ENCODE measurements at regions not wholly inside any gene's neighbourhood (a gene's known extent, or its start where the extent isn't known, plus 50 kb on each side); places are given as distances from the start of the nearest gene placed in this dataset.

GRCh38 chr5:107184066-107184465, 486.7 kb downstream of the EFNA5 start:
- H3K4me3 Mint-ChIP-seq = no peak overlapping the region
- no peak overlapping the region for H2AK5ac ChIP-seq (ENCODE audit: insufficient read length, low read length)
- no peaks in the 10 kb centered on the region; a peak in 1 of 7 replicates for H3K36me3 Mint-ChIP-seq (ENCODE audit: insufficient read depth in 1 of 3, low read depth in 3 of 3)
- no peak overlapping the region for H3T11ph ChIP-seq (ENCODE audit: low read length)
- no peaks in the 10 kb centered on the region for H3K79me1 ChIP-seq (ENCODE audit: insufficient read depth, low read depth, low read length, poor library complexity, severe bottlenecking)
- H4K91ac ChIP-seq (ENCODE audit: insufficient read length, low read depth, low read length) = no peak overlapping the region
- no peak overlapping the region for H4K8ac ChIP-seq (replicated peaks; ENCODE audit: insufficient read length, low read depth, low read length)
- no peak overlapping the region for H4K5ac ChIP-seq (ENCODE audit: insufficient read length, low read depth, low read length)
- H3K56ac ChIP-seq (ENCODE audit: insufficient read length, low read depth, low read length) = no peak overlapping the region
- H3K4me2 ChIP-seq (ENCODE audit: insufficient read depth, insufficient read length, low read length) = no peak overlapping the region
- no peak overlapping the region for H2AFZ ChIP-seq (ENCODE audit: low read length)
- no peak overlapping the region for H3K18ac ChIP-seq (ENCODE audit: insufficient read length, low read depth, low read length)
- H3K27ac ChIP-seq (ENCODE audit: insufficient read length, low read depth, low read length) = no peak overlapping the region
- H3K27ac Mint-ChIP-seq = no peak overlapping the region
- H3K23ac ChIP-seq (ENCODE audit: insufficient read length, low read depth, low read length) = no peak overlapping the region
- H3K27me3 Mint-ChIP-seq (ENCODE audit: low read depth) = no peaks in the 10 kb centered on the region
- no peak for TF ChIP-seq CTCF (conservative IDR thresholded peaks at IDR 0.05)
- no peaks in the 10 kb centered on the region for H3K9me3 ChIP-seq (ENCODE audit: control insufficient read depth, low read depth, low read length)
- no peak overlapping the region for H2BK5ac ChIP-seq (ENCODE audit: insufficient read length, low read length)
- no peak overlapping the region for H3K9ac ChIP-seq (ENCODE audit: extremely low read depth, insufficient read length, low read length)
- H3K4ac ChIP-seq (ENCODE audit: low read depth, low read length) = no peak overlapping the region
- no peaks in the 10 kb centered on the region for H4K20me1 ChIP-seq (ENCODE audit: control insufficient read depth, insufficient read depth, insufficient read length)
- H3K27me3 ChIP-seq (ENCODE audit: insufficient read depth, low read length) = no peaks in the 10 kb centered on the region
- no peak for DNase-seq
- WGBS (ENCODE audit: extremely low coverage, insufficient read length, low lambda C conversion rate) = no CpG with 5 or more reads among the region's 2 CpGs
- no peak overlapping the region for H2BK15ac ChIP-seq (ENCODE audit: low read depth, low read length)
- H2BK120ac ChIP-seq (ENCODE audit: low read depth, low read length, poor library complexity, severe bottlenecking) = no peak overlapping the region
- H3K9me3 Mint-ChIP-seq = peaks cover 0 to 5% of the 10 kb centered on the region in 2 experiments; a peak in 3 of 5 replicates
- no peak overlapping the region for H2BK20ac ChIP-seq (ENCODE audit: low read depth, low read length, poor library complexity, severe bottlenecking)
- H3K4me1 Mint-ChIP-seq = no peaks in the 10 kb centered on the region
- H2BK12ac ChIP-seq (ENCODE audit: insufficient read length, low read depth, low read length) = no peak overlapping the region
- no peak overlapping the region for H3K14ac ChIP-seq (ENCODE audit: insufficient read depth, low read length)
- no peaks in the 10 kb centered on the region for H3K4me1 ChIP-seq (ENCODE audit: insufficient read depth, low read length)
- H3K79me2 ChIP-seq (ENCODE audit: insufficient read depth, low read length) = no peaks in the 10 kb centered on the region
- no peaks in the 10 kb centered on the region for H3K23me2 ChIP-seq (ENCODE audit: insufficient read length, low read depth, low read length, poor library complexity, severe bottlenecking)
